GM12875 (cell line): ENCODE measurements at regions not wholly inside any gene's neighbourhood (a gene's known extent, or its start where the extent isn't known, plus 50 kb on each side); places are given as distances from the start of the nearest gene placed in this dataset.
"Not testable (repeated sequence)": the region's sequence is repeated elsewhere in the genome, so short reads cannot be mapped to it uniquely, and the experiment has no call there.

Experiments used
- H3K4me3 ChIP-seq: one replicate; pipeline ENCODE4 v1.5.1; 2011; ENCODE audit warnings: low read depth, low read length, control low read depth
- CTCF ChIP-seq: IDR thresholded peaks from 2 replicates; pipeline ENCODE4 v1.5.1; 2011; ENCODE audit warnings: low read depth, mild to moderate bottlenecking, control low read depth, inconsistent platforms, low read length, moderate library complexity, borderline replicate concordance; ENCODE audit not compliant: insufficient read depth

GRCh38 chr5:152592416-152592815, 187.3 kb upstream of the NMUR2 start:
- no peak for TF ChIP-seq CTCF
- no peak overlapping the region for H3K4me3 ChIP-seq

GRCh38 chr5:152593388-152593787, 188.3 kb upstream of the NMUR2 start:
- H3K4me3 ChIP-seq: no peak overlapping the region
- TF ChIP-seq CTCF: no peak

GRCh38 chr5:152595405-152595804, 190.3 kb upstream of the NMUR2 start:
- TF ChIP-seq CTCF: no peak
- no peak overlapping the region for H3K4me3 ChIP-seq

- no peak for TF ChIP-seq CTCF
Observed at GRCh38 chr5:152599096-152599495, 194.0 kb upstream of the NMUR2 start.

GRCh38 chr5:152601806-152602732, 197.0 kb upstream of the NMUR2 start:
- H3K4me3 ChIP-seq: no peak overlapping the region
- TF ChIP-seq CTCF: no peak

More at GRCh38 chr5:152599096-152599495, 194.0 kb upstream of the NMUR2 start:
- H3K4me3 ChIP-seq: no peak overlapping the region

GRCh38 chr5:152606050-152606449, 201.0 kb upstream of the NMUR2 start:
- H3K4me3 ChIP-seq: not testable (repeated sequence)

- H3K4me3 ChIP-seq: no peak overlapping the region
- no peak for TF ChIP-seq CTCF
Observed at GRCh38 chr5:152606776-152607364, 201.8 kb upstream of the NMUR2 start.
